Ovary (tissue), 7 donors: ENCODE measurements at regions not wholly inside any gene's neighbourhood (a gene's known extent, or its start where the extent isn't known, plus 50 kb on each side); places are given as distances from the start of the nearest gene placed in this dataset.

Source experiments
- DNase-seq, 5 donors: peaks; one replicate each; pipeline ENCODE4 v3.0.0-alpha.2; 2019 to 2020
- H3K27ac ChIP-seq, 2 donors: fragments of 200-600 bp; one replicate each; pipeline versions ENCODE4 v1.5.1 to v1.8.0; 2019 to 2022
- H3K27me3 ChIP-seq: fragments of 200-600 bp; one replicate; pipeline ENCODE4 v1.8.0; 2022
- H3K36me3 ChIP-seq: fragments of 200-600 bp; sonication (generic); one replicate; pipeline ENCODE4 v1.5.1; 2019
- H3K4me1 ChIP-seq: one replicate; pipeline ENCODE4 v1.8.1; 2013; ENCODE audit warnings: mild to moderate bottlenecking, moderate library complexity; ENCODE audit not compliant: insufficient read depth
- H3K4me3 ChIP-seq: fragments of 200-600 bp; sonication (generic); one replicate; pipeline ENCODE4 v1.5.1; 2017
- H3K9me3 ChIP-seq, 2 donors: fragments of 200-600 bp in 1 of 2; sonication (generic) in 1 of 2; one replicate each; pipeline versions ENCODE4 v1.5.1 to v1.8.1; 2013 to 2019; ENCODE audit warnings: mild to moderate bottlenecking in 1 of 2, moderate library complexity in 1 of 2
- EP300 ChIP-seq: sonication (generic); formaldehyde crosslinking; IDR thresholded peaks from one replicate; pipeline ENCODE4 v1.6.1; 2017; ENCODE audit warnings: antibody characterized with exemption
- POLR2A ChIP-seq: fragments of 450-650 bp; IDR thresholded peaks from one replicate; pipeline ENCODE4 v1.6.1; 2017; ENCODE audit warnings: antibody characterized with exemption, mild to moderate bottlenecking, moderate library complexity
- WGBS, 3 donors: extraction: QIAGEN DNeasy Blood & Tissue Kit in 1 of 3; methylation state at CpG; one replicate each; pipeline versions ENCODE4 v1.1.5 to v1.1.7; 2013 to 2017; 5-methylcytosine and 5-hydroxymethylcytosine counted together
- intact Hi-C, 4 donors: fragments of 100-400 bp; cut with DNase I; formaldehyde crosslinking; loops; one replicate each; pipeline versions ENCODE4 v1.11.0 to v1.15.1; 2022 to 2023
- TF ChIP-seq, protein P1 (sequence below), 3 donors: fragments of 450-650 bp in 2 of 3; fragments of 200-600 bp in 1 of 3; IDR thresholded peaks; one replicate each; pipeline versions ENCODE4 v1.5.1 to v1.8.0; 2016 to 2022; ENCODE audit warnings: antibody characterized with exemption in 3 of 3, mild to moderate bottlenecking in 1 of 3
- donor health status: DM: no; HTN: no; CAD: no; lungs with moderate emphysema.
- donor health status: DM: no; HTN: no; CAD: no.
- donor health status: Bipolar disorder and iron deficiency.
- donor health status: DM: no; HTN: no; CAD: no.
- donor health status: DM: yes; HTN: yes; CAD: no.

DNA sequence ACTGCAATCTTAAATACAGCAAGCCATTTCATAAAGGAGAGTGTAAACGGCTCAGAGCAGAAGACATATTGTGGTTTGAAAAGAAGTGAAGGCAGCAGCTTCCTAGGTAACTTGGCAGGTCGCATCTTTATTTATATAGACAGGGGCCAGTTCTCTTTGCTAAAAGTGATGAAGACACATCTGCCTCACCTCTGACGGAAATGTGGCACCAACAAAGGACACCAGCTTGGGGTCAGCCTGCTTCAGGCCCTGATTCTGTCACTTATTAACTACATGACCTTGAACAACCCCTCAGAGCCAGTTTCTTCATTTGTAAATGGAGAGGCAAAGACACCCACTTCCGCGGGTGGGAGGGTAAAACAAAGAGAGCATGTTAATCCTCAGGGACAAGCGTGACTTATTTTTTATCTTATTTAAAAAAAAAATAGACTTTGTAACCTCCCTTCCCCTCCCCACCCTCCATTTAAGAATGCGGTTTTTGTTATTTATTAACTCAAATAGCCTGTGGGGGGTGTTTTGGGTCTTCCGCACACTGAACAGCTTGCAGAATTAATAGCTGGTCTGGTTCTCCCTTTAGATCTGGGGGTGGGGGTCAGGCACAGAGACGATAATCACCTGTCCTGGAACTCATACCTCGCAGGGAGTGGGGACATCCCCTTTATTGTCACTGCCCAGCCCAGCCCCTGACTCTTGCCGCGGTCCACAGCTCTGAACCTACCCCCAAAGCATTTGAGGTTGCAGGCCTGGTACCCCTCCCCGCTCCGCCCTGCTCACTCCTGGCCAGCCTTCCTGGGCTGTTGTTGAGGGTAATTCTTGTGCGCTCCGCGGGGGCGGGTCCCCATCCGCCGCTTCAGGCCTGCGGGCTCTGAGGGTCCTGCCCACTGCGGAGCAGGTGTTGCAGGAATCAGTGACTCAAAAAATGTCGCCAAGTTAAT lies 64.2 kb upstream of the TMEM17 start:
- Histone ChIP-seq H3K27me3 (no peaks in the 10 kb centered on the region), H3K4me1 (peaks cover 11% of the 10 kb centered on the region), H3K4me3 (no peak overlapping the region), H3K9me3 (no peaks in the 10 kb centered on the region), H3K36me3 (no peaks in the 10 kb centered on the region), H3K27ac (no peak overlapping the region)
- intact Hi-C loops: loop anchor here in 1 of 4 donors (10.0 kb wide), 1 partner anchor 105 kb away; no protein-coding TSS in a partner anchor
- TF ChIP-seq, protein P1, sequence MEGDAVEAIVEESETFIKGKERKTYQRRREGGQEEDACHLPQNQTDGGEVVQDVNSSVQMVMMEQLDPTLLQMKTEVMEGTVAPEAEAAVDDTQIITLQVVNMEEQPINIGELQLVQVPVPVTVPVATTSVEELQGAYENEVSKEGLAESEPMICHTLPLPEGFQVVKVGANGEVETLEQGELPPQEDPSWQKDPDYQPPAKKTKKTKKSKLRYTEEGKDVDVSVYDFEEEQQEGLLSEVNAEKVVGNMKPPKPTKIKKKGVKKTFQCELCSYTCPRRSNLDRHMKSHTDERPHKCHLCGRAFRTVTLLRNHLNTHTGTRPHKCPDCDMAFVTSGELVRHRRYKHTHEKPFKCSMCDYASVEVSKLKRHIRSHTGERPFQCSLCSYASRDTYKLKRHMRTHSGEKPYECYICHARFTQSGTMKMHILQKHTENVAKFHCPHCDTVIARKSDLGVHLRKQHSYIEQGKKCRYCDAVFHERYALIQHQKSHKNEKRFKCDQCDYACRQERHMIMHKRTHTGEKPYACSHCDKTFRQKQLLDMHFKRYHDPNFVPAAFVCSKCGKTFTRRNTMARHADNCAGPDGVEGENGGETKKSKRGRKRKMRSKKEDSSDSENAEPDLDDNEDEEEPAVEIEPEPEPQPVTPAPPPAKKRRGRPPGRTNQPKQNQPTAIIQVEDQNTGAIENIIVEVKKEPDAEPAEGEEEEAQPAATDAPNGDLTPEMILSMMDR (IDR thresholded peaks at IDR 0.05): no peak
- TF ChIP-seq EP300 (no peak), POLR2A (no peak)
- peak in 1 of 5 donors; percentile 22 for DNase-seq
- WGBS, 3 donors: 69 to 77% (median 75%) methylated on average over 23 of the region's 23 CpGs

DNA sequence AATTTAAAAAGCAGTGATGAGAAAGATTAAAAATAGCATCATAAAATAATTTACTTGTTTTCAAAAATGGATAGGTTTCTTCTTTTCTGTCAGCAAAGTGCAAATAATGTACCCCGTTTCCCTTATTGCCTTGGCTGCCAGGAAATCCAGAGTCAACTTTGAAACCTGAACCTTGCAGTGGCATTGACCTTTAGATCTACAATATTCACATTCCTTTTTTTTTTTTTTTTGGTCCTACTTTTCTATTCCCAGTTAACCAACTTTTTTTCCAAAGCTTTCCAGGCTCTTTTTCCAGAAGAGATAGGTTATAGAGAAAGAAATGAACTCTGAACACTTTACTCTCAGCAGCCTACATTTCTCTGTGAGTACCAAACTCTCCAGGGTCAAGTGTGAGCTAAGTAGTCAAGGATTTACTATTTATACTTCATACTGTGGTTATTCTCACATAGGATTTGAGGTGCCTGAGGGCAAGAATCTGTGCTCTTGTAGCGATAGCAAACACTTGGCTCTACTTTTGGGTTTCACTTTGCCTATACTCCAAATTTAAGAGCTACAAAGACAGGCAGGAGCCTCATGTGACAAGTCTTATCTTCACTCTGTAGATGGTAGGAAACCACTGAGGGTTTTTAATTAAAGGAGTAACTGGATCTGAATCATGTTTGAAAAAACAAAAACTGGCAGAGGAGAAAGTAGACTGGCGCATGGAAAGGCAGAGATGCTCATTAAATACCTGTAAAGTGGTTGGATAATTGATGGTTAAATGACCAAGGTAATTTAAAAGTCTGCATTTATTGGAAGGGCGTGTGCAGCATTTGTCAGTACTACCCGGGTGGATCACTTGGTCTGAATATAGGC lies 63.2 kb upstream of the TMEM17 start:
- DNase-seq: no peak
- no peak overlapping the region for H3K27ac ChIP-seq
- no peaks in the 10 kb centered on the region for H3K36me3 ChIP-seq
- H3K9me3 ChIP-seq: no peaks in the 10 kb centered on the region
- TF ChIP-seq POLR2A (no peak), EP300 (no peak)
- TF ChIP-seq, protein P1 (IDR thresholded peaks at IDR 0.05): no peak
- H3K27me3 ChIP-seq: no peaks in the 10 kb centered on the region
- peaks cover 15% of the 10 kb centered on the region for H3K4me1 ChIP-seq
- H3K4me3 ChIP-seq: no peak overlapping the region
- intact Hi-C loops: no loop called here
- WGBS, 3 donors: 85 to 88% (median 88%) methylated on average over 5 of the region's 5 CpGs

DNA sequence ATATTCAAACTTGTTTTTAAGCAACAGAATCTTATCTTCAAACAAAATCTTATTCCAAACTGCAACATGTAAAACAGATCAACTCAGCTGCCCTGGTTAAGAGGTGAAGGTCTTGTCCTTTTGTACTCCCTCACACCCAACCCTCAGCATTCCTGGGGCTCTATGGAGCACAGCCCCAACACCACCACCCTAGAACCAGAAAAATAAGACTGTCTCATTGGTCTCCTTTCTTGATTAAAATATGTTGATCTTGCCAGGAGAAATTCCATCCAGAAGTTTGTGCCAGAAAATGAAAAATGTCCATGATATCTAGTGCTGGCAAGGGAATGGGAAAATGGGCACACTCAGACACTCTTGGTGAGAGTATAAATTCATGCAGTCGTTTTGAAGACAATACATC lies 62.1 kb upstream of the TMEM17 start:
- Histone ChIP-seq H3K27ac (peak overlapping the region in 1 of 2 donors; percentile 5), H3K36me3 (no peaks in the 10 kb centered on the region), H3K9me3 (no peaks in the 10 kb centered on the region), H3K4me1 (peaks cover 15% of the 10 kb centered on the region), H3K4me3 (no peak overlapping the region), H3K27me3 (no peaks in the 10 kb centered on the region)
- intact Hi-C loops: no loop called here
- DNase-seq: no peak
- WGBS, 3 donors: 16 to 31% (median 22%) methylated on average over 1 of the region's 1 CpG
- TF ChIP-seq, protein P1 (IDR thresholded peaks at IDR 0.05): no peak
- TF ChIP-seq POLR2A (no peak), EP300 (no peak)

DNA sequence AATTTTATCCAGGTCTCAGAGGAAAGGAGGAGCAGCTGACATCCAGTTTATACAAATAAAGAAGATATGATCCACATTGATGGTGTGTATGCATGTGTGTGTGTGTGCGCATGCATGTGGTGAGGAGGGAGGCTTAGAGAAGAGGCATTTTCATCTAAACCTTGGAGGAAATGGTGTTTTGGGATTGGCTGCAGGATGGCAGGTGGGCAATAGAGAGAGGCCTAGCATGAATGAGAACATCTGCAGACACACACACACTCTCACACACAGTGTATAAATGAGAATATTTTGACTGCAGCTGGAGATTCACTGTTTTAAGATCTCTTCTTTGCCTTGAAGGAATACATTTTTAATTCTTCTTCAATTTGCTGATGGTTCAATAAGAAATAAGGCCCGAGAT lies 61.7 kb upstream of the TMEM17 start:
- Histone ChIP-seq H3K36me3 (no peaks in the 10 kb centered on the region), H3K9me3 (no peaks in the 10 kb centered on the region), H3K4me3 (no peak overlapping the region), H3K4me1 (peaks cover 15% of the 10 kb centered on the region), H3K27ac (peak overlapping the region in 1 of 2 donors; percentile 5), H3K27me3 (no peaks in the 10 kb centered on the region)
- TF ChIP-seq POLR2A: no peak
- TF ChIP-seq EP300: no peak
- TF ChIP-seq, protein P1 (IDR thresholded peaks at IDR 0.05): no peak
- intact Hi-C loops: no loop called here
- WGBS, 3 donors: 78 to 90% (median 88%) methylated on average over 2 of the region's 2 CpGs
- DNase-seq: no peak
